ENCODE measurements at regions not wholly inside any gene's neighbourhood (a gene's known extent, or its start where the extent isn't known, plus 50 kb on each side); places are given as distances from the start of the nearest gene placed in this dataset.

- TF ChIP-seq CTCF (IDR thresholded peaks at IDR 0.05; ENCODE audit: insufficient read depth, low read length, poor library complexity, severe bottlenecking) (no peak), EZH2phosphoT487 (conservative IDR thresholded peaks at IDR 0.05; ENCODE audit: low read length) (no peak)
Measured at GRCh38 chr2:22478329-22478728, 906.6 kb upstream of the KLHL29 start.
